ENCODE measurements at regions not wholly inside any gene's neighbourhood (a gene's known extent, or its start where the extent isn't known, plus 50 kb on each side); places are given as distances from the start of the nearest gene placed in this dataset.

- no peak for TF ChIP-seq GATA2 (IDR thresholded peaks at IDR 0.05; ENCODE audit: low read depth, low read length)
- TF ChIP-seq GATA3 (IDR thresholded peaks at IDR 0.05; ENCODE audit: low read depth, low read length) = no peak
Observed at GRCh38 chr12:105756961-105757360, 381.8 kb downstream of the NUAK1 start.

DNA sequence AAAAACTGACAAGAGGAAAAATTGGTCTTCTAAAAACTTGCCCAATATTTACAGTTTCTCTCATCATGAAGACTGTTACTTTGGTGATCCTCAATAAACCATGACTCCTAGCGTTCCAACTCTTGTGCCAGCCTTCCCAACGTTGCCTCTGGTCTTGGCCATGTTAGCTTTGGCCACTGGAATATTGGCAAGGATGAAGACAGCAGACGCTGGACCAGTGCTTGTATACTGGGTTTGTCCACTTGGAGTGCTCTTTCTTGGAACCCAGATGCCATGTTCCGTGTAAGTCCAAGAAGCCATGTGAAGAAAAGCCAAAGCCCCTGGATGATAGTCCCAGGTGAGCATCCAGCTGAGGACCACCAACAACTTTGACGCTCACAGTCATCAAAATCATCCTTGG is 379.6 kb downstream of the NUAK1 start:
- TF ChIP-seq GATA3 (IDR thresholded peaks at IDR 0.05; ENCODE audit: low read depth, low read length) (no peak), GATA2 (IDR thresholded peaks at IDR 0.05; ENCODE audit: low read depth, low read length) (no peak)

DNA sequence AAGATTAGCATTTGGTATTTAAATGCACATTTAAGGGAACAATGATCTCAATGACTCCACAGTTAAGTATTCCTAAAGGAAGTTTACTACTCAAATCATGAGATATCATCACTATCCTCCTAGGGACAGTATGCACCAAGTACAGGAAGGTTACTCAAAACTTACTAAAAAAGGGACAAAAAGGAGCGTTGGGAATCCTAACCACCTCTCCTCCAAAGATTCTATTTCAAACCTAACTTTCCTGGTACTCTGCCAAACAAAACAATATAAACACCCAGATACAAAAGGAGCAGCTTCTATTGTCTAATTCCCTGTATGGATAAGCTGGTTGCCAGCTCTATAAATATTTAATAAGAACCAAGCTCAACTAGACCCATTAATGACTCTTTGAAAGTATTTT is 377.7 kb downstream of the NUAK1 start:
- no peak for TF ChIP-seq GATA2 (IDR thresholded peaks at IDR 0.05; ENCODE audit: low read depth, low read length)
- TF ChIP-seq GATA3 (IDR thresholded peaks at IDR 0.05; ENCODE audit: low read depth, low read length) = no peak

DNA sequence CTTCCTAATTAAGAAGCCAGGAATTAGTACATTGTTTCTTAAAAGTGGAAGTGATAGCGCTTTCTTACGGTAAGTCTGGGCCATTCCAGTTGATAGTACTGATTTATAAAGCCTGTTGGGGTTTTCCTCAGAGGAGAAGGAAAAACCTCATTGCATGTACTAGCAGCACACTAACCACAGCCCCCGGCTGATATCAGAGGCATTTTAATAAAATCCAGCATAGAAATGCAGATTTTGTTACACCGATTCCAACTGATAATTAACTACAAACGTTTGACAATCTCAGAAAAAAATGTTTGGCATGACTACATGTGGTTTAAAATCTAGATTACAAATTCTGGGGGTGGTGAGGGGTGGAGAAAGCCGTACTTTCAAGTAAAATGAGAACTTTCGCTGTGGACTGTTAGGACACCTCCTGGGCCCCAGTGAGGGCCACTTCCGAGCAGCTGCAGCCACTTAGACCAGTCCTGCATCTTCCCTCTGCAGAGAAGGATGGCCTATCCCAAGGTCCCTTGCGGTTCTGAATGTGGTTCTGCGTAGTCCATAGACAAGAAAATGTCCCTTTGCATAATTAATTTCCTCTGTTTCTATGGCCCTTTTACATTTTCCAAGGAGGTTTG is 374.4 kb downstream of the NUAK1 start:
- no peak for TF ChIP-seq GATA3 (IDR thresholded peaks at IDR 0.05; ENCODE audit: low read depth, low read length)
- no peak for TF ChIP-seq GATA2 (IDR thresholded peaks at IDR 0.05; ENCODE audit: low read depth, low read length)

DNA sequence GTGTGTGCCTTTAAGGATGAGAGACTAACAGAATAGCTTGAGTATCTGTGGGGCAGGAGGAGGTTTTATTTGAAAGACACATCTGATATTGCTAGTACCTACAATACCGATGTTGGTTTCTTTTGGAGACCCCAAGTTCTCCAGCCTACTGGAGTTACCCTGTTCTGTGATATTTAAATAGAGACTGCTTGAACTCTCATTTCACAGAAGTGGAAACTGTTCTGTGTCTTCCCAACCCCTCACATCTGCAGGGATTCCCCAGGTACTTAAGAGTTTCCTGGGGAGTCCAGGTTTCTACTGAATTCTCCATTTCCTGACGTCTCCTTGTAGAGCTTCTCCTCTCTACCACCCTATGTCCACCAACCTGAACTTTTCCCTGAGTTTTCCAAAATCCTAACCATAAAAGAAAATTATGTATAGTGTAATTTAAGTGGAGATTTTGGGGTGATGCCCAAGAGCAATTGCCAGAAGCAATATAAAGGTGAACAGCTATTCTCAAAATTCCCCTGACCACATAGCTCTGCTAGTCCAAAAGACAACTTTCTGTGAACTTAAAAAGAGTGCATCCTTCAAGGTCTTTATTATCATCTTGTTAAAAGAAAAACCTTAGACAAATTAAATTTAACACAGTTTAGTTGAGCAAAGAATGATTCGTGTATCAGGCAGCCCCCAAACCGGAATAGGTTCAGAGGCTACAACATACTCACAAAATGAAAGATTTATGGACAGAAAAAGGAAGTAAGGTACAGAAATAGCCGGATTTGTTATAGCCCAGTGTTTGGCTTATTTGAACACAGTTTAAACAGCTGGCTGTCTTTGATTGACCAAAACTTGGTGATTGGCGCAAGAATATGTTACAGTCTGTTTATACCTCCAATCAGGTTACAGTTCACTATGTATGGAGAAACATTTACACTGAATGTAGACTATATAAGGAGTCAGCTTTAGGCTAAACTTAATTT is 373.4 kb downstream of the NUAK1 start:
- TF ChIP-seq GATA3 (IDR thresholded peaks at IDR 0.05; ENCODE audit: low read depth, low read length) = no peak
- no peak for TF ChIP-seq GATA2 (IDR thresholded peaks at IDR 0.05; ENCODE audit: low read depth, low read length)

GRCh38 chr12:105766029-105766428 is 372.7 kb downstream of the NUAK1 start:
- TF ChIP-seq GATA3 (IDR thresholded peaks at IDR 0.05; ENCODE audit: low read depth, low read length) = no peak
- no peak for TF ChIP-seq GATA2 (IDR thresholded peaks at IDR 0.05; ENCODE audit: low read depth, low read length)

- TF ChIP-seq GATA2 (IDR thresholded peaks at IDR 0.05; ENCODE audit: low read depth, low read length) (no peak), GATA3 (IDR thresholded peaks at IDR 0.05; ENCODE audit: low read depth, low read length) (no peak)
Observed at GRCh38 chr12:105769486-105769885, 369.3 kb downstream of the NUAK1 start.

DNA sequence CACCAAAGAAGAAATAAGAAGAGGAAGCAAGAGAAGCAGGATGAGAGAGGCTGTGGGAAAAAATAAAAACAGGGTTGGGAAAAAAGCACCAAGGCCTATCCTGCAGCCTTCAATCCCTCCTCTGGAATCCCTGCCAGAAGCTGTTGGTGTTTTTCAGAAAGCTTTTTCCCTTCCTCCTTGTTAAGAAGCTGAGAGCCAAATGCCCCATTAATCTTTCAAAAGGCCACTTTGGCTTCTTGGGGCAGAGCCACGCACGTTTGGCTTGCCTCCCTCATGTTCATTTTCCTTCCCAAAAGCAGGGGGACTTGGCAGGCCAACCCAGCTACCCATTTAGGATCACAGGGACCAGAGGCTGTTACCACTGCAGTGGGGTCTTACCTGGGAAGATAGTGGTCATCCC is 365.3 kb downstream of the NUAK1 start:
- TF ChIP-seq GATA3 (IDR thresholded peaks at IDR 0.05; ENCODE audit: low read depth, low read length) (no peak), GATA2 (IDR thresholded peaks at IDR 0.05; ENCODE audit: low read depth, low read length) (no peak)

DNA sequence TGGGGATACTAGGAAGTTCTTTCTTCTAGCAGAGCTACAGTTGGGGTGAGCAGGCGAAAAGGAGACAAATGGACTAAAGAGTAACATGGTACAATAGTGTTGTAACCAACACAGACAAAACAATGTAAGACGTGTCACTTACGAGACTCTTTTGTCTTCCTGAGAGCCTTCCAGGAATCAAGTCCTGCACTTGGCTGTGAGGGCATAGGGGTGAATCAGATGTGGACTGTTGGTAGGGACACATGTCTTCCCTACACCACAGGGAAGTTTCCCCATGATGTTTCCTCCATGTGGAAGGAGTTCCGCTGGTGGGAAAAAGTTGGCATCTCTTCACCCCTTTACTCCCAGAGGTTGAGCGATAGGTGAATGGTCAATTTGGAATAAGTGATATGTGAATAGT is 364.7 kb downstream of the NUAK1 start:
- no peak for TF ChIP-seq GATA2 (IDR thresholded peaks at IDR 0.05; ENCODE audit: low read depth, low read length)
- no peak for TF ChIP-seq GATA3 (IDR thresholded peaks at IDR 0.05; ENCODE audit: low read depth, low read length)

GRCh38 chr12:105775343-105775742 is 363.4 kb downstream of the NUAK1 start:
- TF ChIP-seq GATA3 (IDR thresholded peaks at IDR 0.05; ENCODE audit: low read depth, low read length) = no peak
- TF ChIP-seq GATA2 (IDR thresholded peaks at IDR 0.05; ENCODE audit: low read depth, low read length) = no peak

- no peak for TF ChIP-seq GATA3 (IDR thresholded peaks at IDR 0.05; ENCODE audit: low read depth, low read length)
Observed at GRCh38 chr12:105783983-105784947, 354.5 kb downstream of the NUAK1 start.

GRCh38 chr12:105793421-105793820 is 345.3 kb downstream of the NUAK1 start:
- no peak for TF ChIP-seq GATA2 (IDR thresholded peaks at IDR 0.05; ENCODE audit: low read depth, low read length)
- no peak for TF ChIP-seq GATA3 (IDR thresholded peaks at IDR 0.05; ENCODE audit: low read depth, low read length)

DNA sequence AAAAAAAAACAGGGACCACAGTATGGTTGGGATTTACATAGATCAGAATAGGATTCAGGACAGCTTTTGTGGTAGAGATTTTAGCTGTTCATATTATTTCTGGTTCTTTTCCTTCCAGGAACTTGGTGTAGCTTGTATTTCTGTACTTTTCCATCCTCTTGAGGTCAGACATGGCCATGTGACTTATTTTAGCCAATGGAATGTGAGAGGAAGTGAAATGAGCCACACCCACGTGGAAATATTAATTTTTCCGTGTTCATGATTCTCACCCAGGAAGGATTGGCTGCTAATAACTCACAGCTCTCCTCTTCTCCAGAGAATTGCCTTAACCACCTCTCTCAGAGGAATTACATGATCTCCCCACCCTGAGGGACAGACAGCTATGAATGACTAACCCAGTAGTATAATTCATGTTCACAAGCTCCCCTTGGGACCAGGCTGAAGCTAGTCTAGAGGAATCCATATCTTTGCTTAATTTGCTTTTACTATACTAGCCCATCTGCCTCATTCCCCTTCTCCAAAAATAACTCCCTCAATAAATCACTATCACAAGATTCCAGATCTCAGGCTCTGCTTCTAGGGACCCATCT is 340.4 kb downstream of the NUAK1 start:
- no peak for TF ChIP-seq GATA3 (IDR thresholded peaks at IDR 0.05; ENCODE audit: low read depth, low read length)
- TF ChIP-seq GATA2 (IDR thresholded peaks at IDR 0.05; ENCODE audit: low read depth, low read length) = no peak

GRCh38 chr12:105799103-105799502 is 339.7 kb downstream of the NUAK1 start:
- TF ChIP-seq GATA3 (IDR thresholded peaks at IDR 0.05; ENCODE audit: low read depth, low read length) = no peak
- TF ChIP-seq GATA2 (IDR thresholded peaks at IDR 0.05; ENCODE audit: low read depth, low read length) = no peak

Data from SH-SY5Y (cell line).